ENCODE measurements at regions not wholly inside any gene's neighbourhood (a gene's known extent, or its start where the extent isn't known, plus 50 kb on each side); places are given as distances from the start of the nearest gene placed in this dataset.

GRCh38 chr6:137304020-137304780, 85.0 kb upstream of the IFNGR1 start:
- no peak for TF ChIP-seq POLR2A (IDR thresholded peaks at IDR 0.05)
- TF ChIP-seq, protein P1, sequence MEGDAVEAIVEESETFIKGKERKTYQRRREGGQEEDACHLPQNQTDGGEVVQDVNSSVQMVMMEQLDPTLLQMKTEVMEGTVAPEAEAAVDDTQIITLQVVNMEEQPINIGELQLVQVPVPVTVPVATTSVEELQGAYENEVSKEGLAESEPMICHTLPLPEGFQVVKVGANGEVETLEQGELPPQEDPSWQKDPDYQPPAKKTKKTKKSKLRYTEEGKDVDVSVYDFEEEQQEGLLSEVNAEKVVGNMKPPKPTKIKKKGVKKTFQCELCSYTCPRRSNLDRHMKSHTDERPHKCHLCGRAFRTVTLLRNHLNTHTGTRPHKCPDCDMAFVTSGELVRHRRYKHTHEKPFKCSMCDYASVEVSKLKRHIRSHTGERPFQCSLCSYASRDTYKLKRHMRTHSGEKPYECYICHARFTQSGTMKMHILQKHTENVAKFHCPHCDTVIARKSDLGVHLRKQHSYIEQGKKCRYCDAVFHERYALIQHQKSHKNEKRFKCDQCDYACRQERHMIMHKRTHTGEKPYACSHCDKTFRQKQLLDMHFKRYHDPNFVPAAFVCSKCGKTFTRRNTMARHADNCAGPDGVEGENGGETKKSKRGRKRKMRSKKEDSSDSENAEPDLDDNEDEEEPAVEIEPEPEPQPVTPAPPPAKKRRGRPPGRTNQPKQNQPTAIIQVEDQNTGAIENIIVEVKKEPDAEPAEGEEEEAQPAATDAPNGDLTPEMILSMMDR (IDR thresholded peaks at IDR 0.05): no peak

All from thyroid gland (tissue), 4 donors.